ENCODE measurements at regions not wholly inside any gene's neighbourhood (a gene's known extent, or its start where the extent isn't known, plus 50 kb on each side); places are given as distances from the start of the nearest gene placed in this dataset.
A peak's percentile ranks its signal among the peaks of the same experiment; 100 is the strongest.

- TF ChIP-seq SMARCC2 (IDR thresholded peaks at IDR 0.05) (no peak), ZNF280B (CRISPR knock-in tag; IDR thresholded peaks at IDR 0.05; ENCODE audit: borderline replicate concordance) (no peak), KLF13 (CRISPR knock-in tag; IDR thresholded peaks at IDR 0.05) (no peak), IRF9 (CRISPR knock-in tag; IDR thresholded peaks at IDR 0.05; ENCODE audit: borderline replicate concordance) (no peak), ZNF7 (CRISPR knock-in tag; IDR thresholded peaks at IDR 0.05) (no peak), U2AF2 (IDR thresholded peaks at IDR 0.05; ENCODE audit: low read depth, low read length) (no peak), ZNF558 (CRISPR knock-in tag; IDR thresholded peaks at IDR 0.05; ENCODE audit: borderline replicate concordance) (no peak), THAP11 (CRISPR knock-in tag; IDR thresholded peaks at IDR 0.05) (peak; percentile 23; the same call in 1 of the 2 replicates), ZNF672 (CRISPR knock-in tag; IDR thresholded peaks at IDR 0.05) (no peak), CHCHD3 (CRISPR knock-in tag; IDR thresholded peaks at IDR 0.05) (no peak), ZNF224 (CRISPR knock-in tag; IDR thresholded peaks at IDR 0.05) (no peak), ZNF691 (CRISPR knock-in tag; IDR thresholded peaks at IDR 0.05; ENCODE audit: borderline replicate concordance, low read depth) (no peak), IKZF5 (CRISPR knock-in tag; IDR thresholded peaks at IDR 0.05) (no peak), ZNF724P (CRISPR knock-in tag; IDR thresholded peaks at IDR 0.05; ENCODE audit: borderline replicate concordance) (no peak), KLF11 (CRISPR knock-in tag; IDR thresholded peaks at IDR 0.05) (no peak), TFAP4 (IDR thresholded peaks at IDR 0.05; ENCODE audit: borderline replicate concordance, low read depth) (no peak), IKZF1 (IDR thresholded peaks at IDR 0.05) (no peak), RELA (CRISPR knock-in tag; IDR thresholded peaks at IDR 0.05) (no peak), ZNF256 (CRISPR knock-in tag; conservative IDR thresholded peaks at IDR 0.05) (no peak), FOXO1 (CRISPR knock-in tag; IDR thresholded peaks at IDR 0.05) (peak; percentile 31; the same call in 1 of the 2 replicates), ZNF720 (CRISPR knock-in tag; IDR thresholded peaks at IDR 0.05) (no peak), ZNF639 (CRISPR knock-in tag; conservative IDR thresholded peaks at IDR 0.05) (no peak), TSC22D2 (CRISPR knock-in tag; IDR thresholded peaks at IDR 0.05; ENCODE audit: borderline replicate concordance) (0 out of 2 replicates have a peak, but pooled peaks have one; percentile 14), ZMYM2 (CRISPR knock-in tag; IDR thresholded peaks at IDR 0.05) (no peak)
- TF ChIP-seq, protein P1, sequence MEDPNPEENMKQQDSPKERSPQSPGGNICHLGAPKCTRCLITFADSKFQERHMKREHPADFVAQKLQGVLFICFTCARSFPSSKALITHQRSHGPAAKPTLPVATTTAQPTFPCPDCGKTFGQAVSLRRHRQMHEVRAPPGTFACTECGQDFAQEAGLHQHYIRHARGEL (CRISPR knock-in tag; IDR thresholded peaks at IDR 0.05) = no peak
These were observed 137.0 kb downstream of the MREG start (continued) for GRCh38 chr2:215876139-215876936.

Measured in HepG2 (cell line).